Epithelial cell of esophagus (primary cell): ENCODE measurements at regions not wholly inside any gene's neighbourhood (a gene's known extent, or its start where the extent isn't known, plus 50 kb on each side); places are given as distances from the start of the nearest gene placed in this dataset.

ENCODE experiments used
- DNase-seq: peaks from one replicate; pipeline ENCODE4 v3.0.0; 2010; ENCODE audit warnings: low read depth
- H3K4me3 ChIP-seq: 2 replicates; pipeline ENCODE4 v1.5.1; 2011; ENCODE audit warnings: mild to moderate bottlenecking, low read length, control low read depth
- TF ChIP-seq, protein P1 (sequence below): IDR thresholded peaks from 2 replicates; pipeline ENCODE4 v1.5.1; 2011; ENCODE audit warnings: low read depth, mild to moderate bottlenecking, low read length, control low read depth, inconsistent platforms; ENCODE audit not compliant: insufficient read depth; ENCODE audit errors: missing control alignments

DNA sequence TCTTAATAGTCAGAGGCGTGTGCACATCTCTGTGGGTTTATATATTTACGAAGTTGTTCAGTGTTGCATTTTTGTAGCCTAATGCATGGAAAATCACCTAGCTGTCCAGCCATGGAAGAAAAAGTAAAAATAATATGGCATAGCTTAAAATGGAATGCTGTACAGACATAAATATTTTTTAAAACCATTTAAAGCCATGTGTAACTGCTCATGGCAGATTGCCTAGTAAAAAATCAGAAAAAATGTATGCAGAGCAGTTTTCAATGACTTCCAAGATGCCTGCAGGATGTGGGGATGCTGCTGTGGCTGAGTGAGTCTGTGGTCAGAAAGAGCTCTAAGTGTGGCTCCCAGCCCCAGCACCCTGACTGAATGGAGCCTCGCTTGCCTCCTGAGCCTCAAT, 64.8 kb upstream of the ALKAL2 start:
- no peak for DNase-seq
- TF ChIP-seq, protein P1, sequence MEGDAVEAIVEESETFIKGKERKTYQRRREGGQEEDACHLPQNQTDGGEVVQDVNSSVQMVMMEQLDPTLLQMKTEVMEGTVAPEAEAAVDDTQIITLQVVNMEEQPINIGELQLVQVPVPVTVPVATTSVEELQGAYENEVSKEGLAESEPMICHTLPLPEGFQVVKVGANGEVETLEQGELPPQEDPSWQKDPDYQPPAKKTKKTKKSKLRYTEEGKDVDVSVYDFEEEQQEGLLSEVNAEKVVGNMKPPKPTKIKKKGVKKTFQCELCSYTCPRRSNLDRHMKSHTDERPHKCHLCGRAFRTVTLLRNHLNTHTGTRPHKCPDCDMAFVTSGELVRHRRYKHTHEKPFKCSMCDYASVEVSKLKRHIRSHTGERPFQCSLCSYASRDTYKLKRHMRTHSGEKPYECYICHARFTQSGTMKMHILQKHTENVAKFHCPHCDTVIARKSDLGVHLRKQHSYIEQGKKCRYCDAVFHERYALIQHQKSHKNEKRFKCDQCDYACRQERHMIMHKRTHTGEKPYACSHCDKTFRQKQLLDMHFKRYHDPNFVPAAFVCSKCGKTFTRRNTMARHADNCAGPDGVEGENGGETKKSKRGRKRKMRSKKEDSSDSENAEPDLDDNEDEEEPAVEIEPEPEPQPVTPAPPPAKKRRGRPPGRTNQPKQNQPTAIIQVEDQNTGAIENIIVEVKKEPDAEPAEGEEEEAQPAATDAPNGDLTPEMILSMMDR = no peak
- H3K4me3 ChIP-seq = no peak overlapping the region

DNA sequence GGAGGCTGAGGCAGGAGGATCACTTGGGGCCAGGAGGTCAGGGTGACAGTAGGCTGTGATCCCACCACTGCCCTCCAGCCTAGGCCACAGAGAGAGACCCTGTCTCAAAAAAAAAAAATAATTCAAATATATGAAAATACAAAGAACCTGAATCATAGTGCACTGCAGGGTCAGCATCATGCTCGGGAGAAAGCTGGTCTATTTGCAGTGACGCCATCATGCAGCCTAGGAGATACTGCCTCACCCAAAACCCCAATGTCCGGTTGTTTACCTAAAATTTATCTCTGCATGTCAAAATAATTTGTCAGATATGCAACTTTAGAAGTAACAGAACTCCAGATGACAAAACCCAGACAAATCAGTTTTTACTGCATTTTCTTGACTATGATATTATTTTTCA, 61.5 kb upstream of the ALKAL2 start:
- TF ChIP-seq, protein P1 = no peak
- no peak for DNase-seq
- no peak overlapping the region for H3K4me3 ChIP-seq

DNA sequence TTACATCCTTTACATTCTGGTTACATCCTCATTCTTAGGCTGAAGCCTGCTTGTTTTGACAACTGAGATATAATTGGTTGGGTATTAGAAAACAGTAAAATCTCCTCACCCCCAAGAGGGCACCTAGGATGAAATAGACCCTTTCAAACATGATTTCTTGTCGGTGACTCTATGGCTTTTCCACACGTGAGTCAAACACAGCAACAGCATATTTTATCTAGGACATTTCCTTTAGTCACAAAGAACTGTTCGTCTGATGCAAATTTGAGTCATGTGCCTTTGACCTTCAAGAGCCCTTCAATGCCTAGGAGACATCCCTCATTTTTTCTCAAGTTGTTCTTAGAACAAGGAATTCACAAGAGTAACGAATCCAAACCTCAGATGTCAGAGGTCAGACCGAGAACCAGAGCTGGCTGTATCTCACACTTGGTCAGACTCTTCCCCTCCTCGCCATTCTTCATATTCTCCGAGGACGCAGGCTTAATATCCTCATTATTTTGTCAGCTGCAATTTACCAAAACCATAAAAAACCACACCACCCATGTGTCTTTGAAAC, 60.5 kb upstream of the ALKAL2 start:
- no peak overlapping the region for H3K4me3 ChIP-seq
- DNase-seq = no peak
- TF ChIP-seq, protein P1 = no peak

DNA sequence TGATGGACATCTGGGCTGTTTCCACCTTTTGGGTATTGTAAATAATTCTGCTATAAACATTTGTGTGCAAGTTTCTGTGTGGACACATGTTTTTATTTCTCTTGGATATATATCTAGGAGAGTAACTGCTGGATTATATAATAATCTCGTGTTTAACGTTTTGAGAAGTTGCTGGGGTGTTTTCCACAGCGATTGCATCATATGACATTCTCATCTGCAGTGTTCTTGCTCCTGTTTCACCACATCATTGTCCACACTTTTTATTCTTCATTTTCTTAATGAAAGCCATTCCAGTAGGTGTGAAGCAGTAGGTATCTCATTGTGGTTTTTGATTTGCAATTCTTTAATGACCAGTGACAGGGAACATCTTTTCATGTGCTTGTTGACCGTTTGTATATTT, 56.9 kb upstream of the ALKAL2 start:
- DNase-seq = no peak
- no peak overlapping the region for H3K4me3 ChIP-seq
- TF ChIP-seq, protein P1 = no peak

DNA sequence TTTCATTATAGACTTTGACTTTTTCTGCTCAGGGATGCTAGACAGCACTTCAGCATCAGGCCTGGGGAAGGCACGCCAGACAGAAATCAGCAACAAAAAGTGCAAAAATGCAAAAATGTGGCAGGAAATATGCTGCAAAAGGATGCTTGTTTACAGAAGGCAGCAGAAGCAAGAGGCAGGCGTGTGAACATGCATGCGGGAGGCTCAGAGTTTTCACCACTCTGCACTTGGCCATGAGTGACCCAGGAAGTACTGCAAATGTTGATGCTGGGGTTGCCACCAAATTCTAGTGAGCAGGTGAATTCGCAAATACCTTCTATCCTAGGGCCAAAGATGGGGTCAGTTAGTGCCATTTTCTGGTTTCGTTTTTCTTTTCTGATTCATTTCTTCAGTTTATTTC, 55.5 kb upstream of the ALKAL2 start:
- no peak for DNase-seq
- no peak overlapping the region for H3K4me3 ChIP-seq
- TF ChIP-seq, protein P1 = no peak

DNA sequence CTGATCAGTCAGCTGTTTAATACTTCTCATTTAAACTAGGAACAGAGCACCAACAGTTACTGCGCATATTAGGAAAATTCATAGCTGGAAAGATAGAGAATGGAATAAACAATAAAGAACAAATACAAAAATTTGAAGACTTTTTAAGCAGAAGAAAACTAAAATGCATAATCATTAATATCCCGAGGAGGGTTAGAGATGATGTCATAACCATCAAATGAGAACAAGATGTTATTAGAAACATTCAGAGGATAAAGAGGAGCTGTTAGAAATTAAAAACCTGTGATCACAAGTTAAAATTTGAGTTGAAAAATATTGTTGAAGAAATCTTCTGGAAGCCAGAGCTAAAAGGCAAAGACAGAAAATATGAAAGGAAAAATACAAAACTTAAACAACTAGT, 54.0 kb upstream of the ALKAL2 start:
- no peak overlapping the region for H3K4me3 ChIP-seq
- DNase-seq = no peak
- TF ChIP-seq, protein P1 = no peak

DNA sequence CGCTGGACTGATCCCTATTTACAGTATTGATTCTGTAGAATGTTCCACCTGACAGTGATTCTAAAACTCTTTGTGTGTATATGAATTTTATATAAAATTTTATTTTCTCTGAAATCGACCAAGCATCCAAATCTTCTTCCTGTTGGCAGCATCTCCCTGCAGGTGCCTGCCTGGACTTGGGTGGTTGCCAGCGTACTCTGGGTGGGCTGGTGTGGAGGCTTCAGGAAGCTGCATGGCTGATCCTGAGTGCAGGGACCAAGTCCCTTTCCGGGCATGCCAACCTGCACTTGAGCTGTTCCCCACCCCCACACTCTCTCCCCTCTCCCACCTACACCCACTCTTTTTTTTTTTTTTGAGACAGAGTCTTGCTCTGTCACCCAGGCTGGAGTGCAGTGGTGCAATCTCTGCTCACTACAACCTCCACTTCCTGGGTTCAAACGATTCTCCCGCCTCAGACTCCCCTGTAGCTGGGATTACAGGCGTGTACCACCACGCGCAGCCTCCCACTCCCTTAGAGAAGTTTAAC, 53.2 kb upstream of the ALKAL2 start:
- TF ChIP-seq, protein P1 = no peak
- no peak for DNase-seq
- H3K4me3 ChIP-seq = no peak overlapping the region
